ENCODE measurements at regions not wholly inside any gene's neighbourhood (a gene's known extent, or its start where the extent isn't known, plus 50 kb on each side); places are given as distances from the start of the nearest gene placed in this dataset.

DNA sequence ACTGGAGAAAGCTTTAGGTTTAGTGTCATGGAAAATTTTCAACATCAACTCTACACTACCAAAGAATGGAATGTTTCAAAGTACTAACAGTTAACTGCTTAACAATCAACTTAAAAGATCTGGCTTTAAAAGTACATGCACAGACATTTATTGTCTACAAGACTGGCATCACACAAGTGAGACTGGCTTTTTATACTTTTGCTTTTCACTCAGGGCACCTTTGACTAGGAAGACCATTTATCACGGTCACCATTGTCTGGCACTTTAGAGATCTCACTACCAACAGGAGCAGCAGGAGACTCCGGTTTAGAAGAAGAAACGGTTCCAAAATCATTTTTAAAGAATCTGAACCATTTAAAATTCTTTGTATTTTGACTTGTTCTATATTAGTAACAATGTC, 812.3 kb downstream of the ADGRL2 start:
- H3K4me3 ChIP-seq (ENCODE audit: low read depth, low read length) = no peak overlapping the region
- DNase-seq (ENCODE audit: low read depth) = no peak
- no peak for TF ChIP-seq POLR2A (IDR thresholded peaks at IDR 0.05; ENCODE audit: extremely low read depth, insufficient read length)

DNA sequence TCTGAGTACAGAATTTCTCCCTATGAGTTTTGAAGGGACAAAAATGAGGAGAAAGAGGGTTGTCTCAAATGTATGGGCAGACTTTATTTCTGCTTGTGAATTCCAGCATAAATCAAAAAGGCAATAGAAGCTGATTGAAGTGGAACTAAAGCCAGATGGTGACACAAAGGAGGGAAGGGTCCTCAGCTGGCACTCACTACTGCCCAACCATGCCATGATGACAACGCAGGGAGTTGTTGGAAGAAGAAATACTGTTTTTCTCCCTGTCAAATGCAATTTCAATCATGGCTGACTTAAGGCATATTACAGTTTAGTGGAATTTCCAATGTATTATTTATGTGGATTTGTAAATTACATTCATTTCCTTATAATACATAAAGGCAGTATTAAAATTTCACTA, 805.8 kb downstream of the ADGRL2 start:
- no peak for DNase-seq (ENCODE audit: low read depth)
- TF ChIP-seq MYC (IDR thresholded peaks at IDR 0.05; ENCODE audit: low read depth, low read length) = no peak
- no peak for TF ChIP-seq POLR2A (IDR thresholded peaks at IDR 0.05; ENCODE audit: extremely low read depth, insufficient read length)
- TF ChIP-seq, protein P1, sequence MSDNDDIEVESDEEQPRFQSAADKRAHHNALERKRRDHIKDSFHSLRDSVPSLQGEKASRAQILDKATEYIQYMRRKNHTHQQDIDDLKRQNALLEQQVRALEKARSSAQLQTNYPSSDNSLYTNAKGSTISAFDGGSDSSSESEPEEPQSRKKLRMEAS (IDR thresholded peaks at IDR 0.05; ENCODE audit: low read depth, low read length) = no peak
- TF ChIP-seq, protein P2, sequence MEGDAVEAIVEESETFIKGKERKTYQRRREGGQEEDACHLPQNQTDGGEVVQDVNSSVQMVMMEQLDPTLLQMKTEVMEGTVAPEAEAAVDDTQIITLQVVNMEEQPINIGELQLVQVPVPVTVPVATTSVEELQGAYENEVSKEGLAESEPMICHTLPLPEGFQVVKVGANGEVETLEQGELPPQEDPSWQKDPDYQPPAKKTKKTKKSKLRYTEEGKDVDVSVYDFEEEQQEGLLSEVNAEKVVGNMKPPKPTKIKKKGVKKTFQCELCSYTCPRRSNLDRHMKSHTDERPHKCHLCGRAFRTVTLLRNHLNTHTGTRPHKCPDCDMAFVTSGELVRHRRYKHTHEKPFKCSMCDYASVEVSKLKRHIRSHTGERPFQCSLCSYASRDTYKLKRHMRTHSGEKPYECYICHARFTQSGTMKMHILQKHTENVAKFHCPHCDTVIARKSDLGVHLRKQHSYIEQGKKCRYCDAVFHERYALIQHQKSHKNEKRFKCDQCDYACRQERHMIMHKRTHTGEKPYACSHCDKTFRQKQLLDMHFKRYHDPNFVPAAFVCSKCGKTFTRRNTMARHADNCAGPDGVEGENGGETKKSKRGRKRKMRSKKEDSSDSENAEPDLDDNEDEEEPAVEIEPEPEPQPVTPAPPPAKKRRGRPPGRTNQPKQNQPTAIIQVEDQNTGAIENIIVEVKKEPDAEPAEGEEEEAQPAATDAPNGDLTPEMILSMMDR (IDR thresholded peaks at IDR 0.05; ENCODE audit: low read depth, low read length) = no peak
- H3K4me3 ChIP-seq (ENCODE audit: low read depth, low read length) = no peak overlapping the region

DNA sequence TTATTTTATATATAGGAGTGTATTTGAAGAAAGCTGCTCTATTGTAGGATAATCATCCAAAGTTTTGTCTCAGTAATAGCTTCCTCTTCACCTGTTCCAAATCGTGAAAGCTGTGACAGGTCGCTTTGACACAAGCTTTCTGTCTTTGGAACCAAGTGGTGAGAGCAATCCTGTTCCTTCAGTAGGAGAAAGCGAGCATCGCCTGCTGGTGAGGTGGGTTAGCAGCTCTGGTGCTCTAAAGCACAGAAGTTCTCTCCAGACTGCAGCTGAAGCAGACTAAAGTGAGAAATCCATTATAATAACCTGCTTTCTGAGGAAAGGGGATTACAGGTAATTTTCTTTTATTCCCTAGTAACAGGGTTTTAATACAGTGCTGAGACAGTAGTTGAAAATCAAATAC, 803.8 kb downstream of the ADGRL2 start:
- DNase-seq (ENCODE audit: low read depth) = no peak
- H3K4me3 ChIP-seq (ENCODE audit: low read depth, low read length) = no peak overlapping the region
- TF ChIP-seq POLR2A (IDR thresholded peaks at IDR 0.05; ENCODE audit: extremely low read depth, insufficient read length) = no peak
- no peak for TF ChIP-seq MYC (IDR thresholded peaks at IDR 0.05; ENCODE audit: low read depth, low read length)
- TF ChIP-seq, protein P2 (IDR thresholded peaks at IDR 0.05; ENCODE audit: low read depth, low read length) = no peak
- TF ChIP-seq, protein P1 (IDR thresholded peaks at IDR 0.05; ENCODE audit: low read depth, low read length) = no peak

DNA sequence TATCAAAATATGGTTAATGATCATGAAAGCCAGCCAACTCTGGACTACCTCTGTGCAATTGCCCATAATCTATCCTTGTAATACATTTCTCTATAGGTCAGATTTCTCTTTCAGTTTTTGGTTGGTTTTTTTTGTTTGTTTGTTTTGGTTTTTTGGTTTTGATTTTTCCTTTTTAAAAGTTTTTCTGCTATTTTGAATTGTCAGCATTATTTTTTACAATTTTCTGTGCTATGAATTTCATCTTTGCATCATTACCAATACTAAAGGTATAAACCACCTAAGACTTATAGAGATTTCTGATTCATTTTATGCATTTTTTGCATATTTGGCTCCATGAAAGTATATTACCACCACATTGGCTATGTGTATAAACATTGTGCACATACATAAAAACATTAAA, 799.6 kb downstream of the ADGRL2 start:
- DNase-seq (ENCODE audit: low read depth) = no peak
- TF ChIP-seq, protein P1 (IDR thresholded peaks at IDR 0.05; ENCODE audit: low read depth, low read length) = no peak
- TF ChIP-seq, protein P2 (IDR thresholded peaks at IDR 0.05; ENCODE audit: low read depth, low read length) = no peak
- TF ChIP-seq POLR2A (IDR thresholded peaks at IDR 0.05; ENCODE audit: extremely low read depth, insufficient read length) (no peak), MYC (IDR thresholded peaks at IDR 0.05; ENCODE audit: low read depth, low read length) (no peak)
- H3K4me3 ChIP-seq (ENCODE audit: low read depth, low read length) = no peak overlapping the region

DNA sequence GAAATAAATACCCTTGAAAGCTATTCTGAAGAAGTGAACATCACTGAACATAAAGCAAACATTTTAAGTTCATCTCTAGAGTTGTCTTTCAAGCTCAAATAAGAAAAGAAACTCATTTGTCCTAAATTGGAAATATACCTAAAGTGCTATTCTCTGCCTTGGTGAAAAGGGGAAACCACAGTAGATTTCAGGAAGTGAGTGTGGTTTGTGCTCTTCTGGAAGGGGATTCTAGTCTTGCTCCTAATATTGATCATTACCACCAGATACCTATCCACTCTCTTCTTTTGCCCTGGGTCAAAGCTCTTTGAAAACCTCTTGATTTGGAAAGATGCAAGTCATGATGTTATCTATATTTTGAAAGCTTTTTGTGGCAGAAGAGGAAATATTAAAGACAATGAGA, 798.1 kb downstream of the ADGRL2 start:
- peak; percentile 2 for DNase-seq (ENCODE audit: low read depth)
- TF ChIP-seq MYC (IDR thresholded peaks at IDR 0.05; ENCODE audit: low read depth, low read length) = no peak
- TF ChIP-seq, protein P1 (IDR thresholded peaks at IDR 0.05; ENCODE audit: low read depth, low read length) = no peak
- H3K4me3 ChIP-seq (ENCODE audit: low read depth, low read length) = no peak overlapping the region

DNA sequence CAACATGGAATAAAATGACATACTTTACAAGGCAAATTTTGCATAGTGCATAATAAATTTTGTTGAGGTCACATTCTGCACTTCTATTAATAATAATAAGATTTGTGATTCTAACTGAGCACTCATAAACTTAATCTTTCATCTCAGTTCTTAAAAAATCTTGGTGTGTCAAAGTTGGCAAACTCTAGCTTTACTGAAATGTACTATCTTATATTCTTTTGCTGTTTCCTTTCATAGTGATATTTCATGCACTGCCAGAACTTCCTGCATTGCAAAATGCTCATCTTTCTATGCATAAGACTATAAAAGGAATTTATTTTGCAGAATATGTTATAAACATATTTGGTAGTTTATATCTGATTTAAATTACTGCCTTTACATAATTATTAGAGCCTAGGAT, 797.6 kb downstream of the ADGRL2 start:
- H3K4me3 ChIP-seq (ENCODE audit: low read depth, low read length) = no peak overlapping the region
- TF ChIP-seq, protein P1 (IDR thresholded peaks at IDR 0.05; ENCODE audit: low read depth, low read length) = no peak
- TF ChIP-seq MYC (IDR thresholded peaks at IDR 0.05; ENCODE audit: low read depth, low read length) = no peak
- no peak for TF ChIP-seq POLR2A (IDR thresholded peaks at IDR 0.05; ENCODE audit: extremely low read depth, insufficient read length)
- TF ChIP-seq, protein P2 (IDR thresholded peaks at IDR 0.05; ENCODE audit: low read depth, low read length) = no peak
- no peak for DNase-seq (ENCODE audit: low read depth)

DNA sequence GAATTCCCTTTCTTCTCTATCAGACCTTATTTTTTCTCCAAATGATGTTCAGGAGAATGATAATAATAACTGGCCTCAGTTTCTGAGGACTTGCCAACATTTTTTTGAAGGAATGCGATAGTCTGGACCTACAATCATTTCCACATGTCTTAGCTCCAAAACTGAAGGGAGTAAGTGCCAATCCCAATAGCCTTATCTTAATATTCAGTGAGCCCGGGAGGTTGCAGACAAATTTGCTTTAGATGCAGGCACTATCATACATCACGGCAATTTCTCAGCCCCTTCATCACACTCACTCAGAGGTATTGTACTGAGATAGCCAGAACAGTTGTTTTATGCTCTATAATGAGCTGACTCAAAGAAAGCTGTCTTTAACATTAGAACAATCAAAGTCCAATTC, 796.9 kb downstream of the ADGRL2 start:
- TF ChIP-seq MYC (IDR thresholded peaks at IDR 0.05; ENCODE audit: low read depth, low read length) = no peak
- TF ChIP-seq, protein P1 (IDR thresholded peaks at IDR 0.05; ENCODE audit: low read depth, low read length) = no peak
- TF ChIP-seq, protein P2 (IDR thresholded peaks at IDR 0.05; ENCODE audit: low read depth, low read length) = no peak
- no peak for TF ChIP-seq POLR2A (IDR thresholded peaks at IDR 0.05; ENCODE audit: extremely low read depth, insufficient read length)
- no peak for DNase-seq (ENCODE audit: low read depth)
- H3K4me3 ChIP-seq (ENCODE audit: low read depth, low read length) = no peak overlapping the region

Data from NB4 (cell line).